ENCODE measurements at regions not wholly inside any gene's neighbourhood (a gene's known extent, or its start where the extent isn't known, plus 50 kb on each side); places are given as distances from the start of the nearest gene placed in this dataset.

DNA sequence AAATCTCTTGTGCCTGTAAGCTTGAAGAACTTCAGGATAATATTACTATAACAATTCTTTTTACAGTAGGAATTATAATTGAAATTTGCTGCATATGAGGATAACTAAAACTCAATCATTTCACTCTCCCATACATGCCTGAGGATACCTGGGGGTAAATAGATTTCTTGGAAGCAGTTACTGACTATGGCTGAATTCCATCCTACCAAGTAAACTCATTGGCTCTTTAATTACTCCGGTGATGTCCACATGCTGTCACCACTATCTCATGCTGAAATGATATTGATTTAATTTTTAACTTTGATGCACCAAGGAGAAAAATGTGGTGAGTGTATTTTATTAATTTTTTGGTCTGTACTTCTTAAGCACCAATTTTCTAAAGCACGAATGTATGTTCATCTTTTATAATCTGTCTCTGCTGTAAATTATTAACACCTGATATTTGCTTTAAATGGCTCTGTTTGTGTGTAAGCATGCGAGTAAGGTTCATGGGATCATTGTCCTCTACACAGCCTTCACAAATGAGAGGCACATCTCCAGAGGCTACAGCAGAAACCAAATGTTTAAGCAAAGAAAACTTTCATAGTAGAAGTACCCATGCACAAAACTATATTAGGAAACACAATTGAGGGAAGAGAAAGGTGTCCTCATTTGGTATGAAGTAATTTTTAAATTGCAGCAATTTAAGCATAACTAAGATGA is 164.2 kb upstream of the POU3F2 start:
- no peak for DNase-seq

DNA sequence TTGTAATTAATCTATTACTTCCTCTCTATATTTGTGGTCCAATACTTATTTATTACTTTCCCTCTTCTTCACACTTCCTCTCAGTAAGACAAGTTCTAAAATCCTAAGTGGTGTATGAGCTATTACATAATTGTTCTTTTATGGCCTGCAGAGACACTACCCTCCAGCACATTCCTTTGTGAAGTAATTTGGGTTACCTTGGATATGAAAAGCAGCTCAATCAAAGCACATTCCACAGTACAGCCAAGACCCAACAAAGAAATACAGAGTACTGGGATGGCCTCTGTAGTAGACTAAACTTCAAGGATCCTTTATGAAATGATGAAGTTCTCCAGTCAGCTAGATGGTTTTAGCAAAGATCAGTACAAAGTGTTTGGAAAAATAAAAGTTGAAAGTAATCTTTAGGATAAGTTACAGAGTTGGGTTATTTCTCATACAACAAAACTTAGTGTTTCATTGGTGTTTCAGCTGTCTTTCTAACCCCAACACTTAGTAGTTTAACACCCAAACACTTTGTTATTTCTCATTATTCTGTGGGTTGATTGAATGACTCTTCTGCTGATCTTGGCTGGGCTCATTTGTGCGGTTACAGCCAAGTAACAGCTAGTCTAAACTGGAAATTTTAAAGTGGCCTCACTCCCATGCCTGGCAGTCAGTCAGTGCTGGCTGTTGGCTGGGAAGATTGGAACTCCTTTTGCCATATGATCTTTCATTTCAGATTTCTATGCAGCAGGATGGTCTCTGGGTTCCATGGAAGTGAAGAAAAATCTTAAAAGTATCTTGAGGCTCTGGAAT is 161.5 kb upstream of the POU3F2 start:
- DNase-seq = no peak

DNA sequence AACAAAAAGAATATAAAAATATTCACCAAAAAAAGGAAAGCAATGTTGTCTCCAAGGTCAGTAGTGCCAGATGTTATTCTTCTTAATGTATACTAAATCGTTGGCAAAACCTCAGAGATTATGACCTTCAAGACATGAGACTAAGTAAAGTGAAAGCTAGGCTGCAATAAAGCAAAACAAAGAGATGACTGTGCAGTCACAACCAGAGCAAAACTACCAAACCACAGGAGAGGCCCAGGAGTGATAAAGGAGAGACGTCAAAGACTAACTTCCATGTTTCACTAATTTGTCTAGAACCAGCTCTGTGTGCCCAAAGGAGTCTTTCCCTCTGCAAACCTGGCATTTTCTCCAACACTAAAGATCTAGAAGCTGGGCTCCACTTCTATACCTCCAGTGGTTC is 155.9 kb upstream of the POU3F2 start:
- no peak for DNase-seq

DNA sequence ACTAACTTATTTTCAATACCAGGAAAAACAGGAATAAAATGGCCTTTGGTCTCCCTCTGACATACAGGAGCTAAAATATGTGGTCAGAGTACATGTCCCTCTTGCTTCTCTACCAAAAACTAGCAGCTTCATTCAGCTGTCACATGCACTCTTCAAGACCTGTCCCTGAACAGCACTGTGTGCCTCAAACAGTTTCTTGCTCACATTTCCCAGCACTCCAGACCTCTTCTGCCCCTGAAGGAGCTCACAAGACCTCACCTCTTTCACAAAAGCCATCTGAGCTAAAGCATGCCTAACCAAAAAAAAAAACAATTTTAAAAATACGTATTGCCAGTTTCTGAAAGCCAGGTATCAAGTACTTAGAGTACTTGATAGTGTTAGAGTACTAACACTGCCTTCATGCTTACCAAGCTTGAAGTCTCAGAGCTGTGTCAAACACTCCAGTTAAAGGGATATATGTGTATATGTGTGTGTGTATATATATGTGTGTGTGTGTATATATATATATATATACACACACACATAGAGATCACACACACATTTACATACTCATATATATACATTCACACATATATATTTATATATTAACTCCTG is 148.3 kb upstream of the POU3F2 start:
- no peak for DNase-seq

DNA sequence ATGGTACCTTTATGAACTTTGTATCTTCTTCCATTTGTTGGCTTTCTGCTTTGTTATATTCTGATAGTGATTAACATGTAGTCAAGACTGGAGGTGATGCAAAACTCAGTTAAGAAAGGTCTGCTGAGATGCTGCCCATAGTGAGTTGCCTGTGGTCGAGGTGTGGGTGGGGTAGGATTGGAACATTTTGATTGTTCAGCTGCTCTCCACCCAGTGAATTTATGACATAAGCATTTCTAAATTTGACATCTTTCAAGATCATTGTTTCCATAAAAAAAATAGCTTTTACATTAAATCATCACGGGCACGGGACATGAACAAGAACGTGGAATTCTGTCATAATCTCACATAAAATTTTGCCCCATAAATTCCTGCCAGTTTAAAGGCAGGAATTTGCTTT is 146.6 kb upstream of the POU3F2 start:
- DNase-seq = no peak

DNA sequence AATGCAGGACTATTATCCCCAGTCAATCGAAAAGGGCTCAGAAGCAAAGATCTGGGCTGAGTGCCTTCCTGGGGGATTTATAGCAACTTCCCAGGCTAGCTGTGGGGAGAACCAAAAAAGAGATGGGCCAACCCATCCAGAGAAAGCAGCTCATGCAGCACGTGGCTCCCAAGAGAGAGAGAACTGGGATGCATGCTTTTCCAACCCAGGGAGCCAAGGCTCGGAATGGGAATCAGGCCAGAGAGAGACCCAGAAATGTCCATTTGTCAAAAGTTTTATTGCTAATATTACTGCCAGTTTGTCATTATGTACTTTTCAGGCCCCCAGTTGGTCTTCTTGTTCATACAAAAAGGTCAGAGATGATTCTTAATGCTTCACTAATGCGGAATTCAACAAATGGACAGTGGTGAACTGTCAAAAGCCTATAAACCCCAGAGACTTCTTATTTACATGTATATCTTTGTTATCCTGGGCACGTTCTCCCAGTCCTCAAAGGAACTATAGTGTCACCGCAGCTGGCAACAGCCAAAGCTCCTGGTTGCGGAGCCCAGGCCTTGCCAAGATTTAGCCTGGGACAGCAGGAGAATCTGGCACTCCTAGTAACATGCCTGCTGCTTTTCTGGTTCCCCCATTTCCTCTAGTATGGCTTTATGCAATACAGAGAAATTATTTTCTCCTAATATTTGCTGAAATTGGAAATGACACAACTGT is 139.1 kb upstream of the POU3F2 start:
- DNase-seq = no peak

DNA sequence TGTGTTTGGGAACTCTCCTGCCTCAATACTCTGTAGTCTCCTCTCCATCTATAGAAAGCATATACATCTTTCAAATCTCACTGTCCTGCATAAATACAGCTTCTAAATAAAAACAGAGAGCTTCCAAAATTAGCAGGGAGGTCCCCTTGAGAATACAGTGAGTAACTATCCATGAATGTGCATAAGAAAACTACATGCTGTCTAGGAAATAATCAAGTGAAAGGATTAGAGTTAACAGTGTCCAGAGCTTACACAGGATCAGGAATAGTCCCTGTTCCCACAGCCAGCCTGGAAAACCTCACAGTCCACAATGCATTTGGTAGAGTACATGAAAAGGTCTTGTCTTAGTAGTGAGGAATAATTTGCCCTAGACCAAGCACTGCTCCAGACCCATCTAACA is 123.0 kb upstream of the POU3F2 start:
- DNase-seq = no peak

DNA sequence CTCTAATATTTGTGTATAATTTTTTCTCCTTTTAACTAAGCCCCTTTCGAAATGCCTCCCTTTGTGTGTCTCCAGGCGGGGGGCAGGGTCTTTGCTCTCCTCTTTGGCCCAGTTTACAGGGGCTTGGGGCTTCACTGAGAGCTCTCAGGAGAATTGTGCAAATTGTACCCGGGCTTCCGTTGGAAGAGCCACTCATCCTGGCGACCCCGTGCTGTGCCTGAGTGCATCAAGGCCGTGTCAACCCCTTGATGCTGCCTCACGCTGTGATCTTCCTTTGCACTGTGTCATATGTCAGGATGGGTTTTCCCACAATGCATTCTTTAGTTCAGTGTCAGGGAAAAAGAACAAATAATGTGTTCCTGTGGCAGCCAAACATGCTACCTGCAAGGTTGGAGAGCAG is 118.0 kb upstream of the POU3F2 start:
- DNase-seq = peak; percentile 72

DNA sequence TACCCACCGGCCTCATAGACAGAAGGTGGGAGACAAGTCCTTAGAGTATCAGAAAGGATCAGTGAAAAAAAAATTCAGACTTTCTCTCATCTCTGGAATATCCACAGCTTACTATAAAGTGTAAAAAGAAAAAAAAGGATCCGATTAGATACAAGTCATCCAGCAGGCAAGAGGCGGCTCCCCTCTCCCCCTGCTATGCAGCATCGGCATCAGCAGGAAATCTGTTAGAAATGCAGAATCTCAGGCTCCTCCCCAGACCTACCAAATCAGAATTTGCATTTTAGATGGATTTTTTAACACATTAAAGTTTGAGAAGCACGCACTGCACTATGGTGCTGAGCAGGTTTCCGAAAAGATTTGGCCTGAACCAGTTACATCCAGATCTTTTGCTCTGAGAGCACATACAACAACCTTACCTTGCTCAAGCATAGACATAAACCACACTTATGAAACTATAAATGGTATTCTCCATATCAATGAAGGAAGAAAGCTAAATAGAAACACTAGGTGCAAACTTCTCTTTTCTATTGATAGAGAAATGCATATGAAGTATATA is 117.0 kb upstream of the POU3F2 start:
- no peak for DNase-seq

DNA sequence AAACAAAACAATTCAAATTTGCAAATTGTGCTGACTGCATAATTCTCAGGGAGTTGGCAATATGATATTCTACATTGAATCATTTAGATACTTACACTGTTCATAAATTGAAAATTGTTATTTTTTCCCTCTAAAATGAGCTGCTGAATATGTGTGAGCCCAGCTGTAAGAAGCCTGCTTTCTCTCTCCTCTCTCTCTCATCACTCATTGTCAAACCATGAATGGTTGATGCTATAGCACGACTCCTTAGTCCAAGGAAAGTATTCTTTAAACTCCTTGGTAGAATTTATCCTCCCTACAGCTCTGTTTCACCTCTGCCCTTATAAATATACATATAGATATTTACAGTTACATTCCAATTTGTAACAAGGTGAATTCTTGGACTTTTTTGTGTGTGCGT is 116.4 kb upstream of the POU3F2 start:
- no peak for DNase-seq

DNA sequence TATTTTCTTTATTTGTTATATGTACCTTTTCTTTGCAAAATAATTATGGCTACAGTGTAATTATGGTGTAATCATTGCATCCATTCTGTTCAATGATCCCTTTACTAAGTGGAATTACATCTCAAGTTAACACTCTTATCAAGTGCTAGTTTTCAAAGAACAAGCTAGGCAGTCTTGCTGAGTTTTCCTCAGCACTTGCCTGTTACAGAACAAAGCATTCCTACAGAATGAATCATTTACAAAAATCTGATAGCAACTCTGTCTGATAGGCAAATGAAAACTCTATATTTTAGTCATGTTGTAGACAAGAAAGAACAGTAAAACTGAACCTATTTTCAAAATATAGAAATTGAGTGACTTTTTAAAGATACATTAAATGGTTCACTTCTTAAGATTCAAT is 109.8 kb upstream of the POU3F2 start:
- no peak for DNase-seq

DNA sequence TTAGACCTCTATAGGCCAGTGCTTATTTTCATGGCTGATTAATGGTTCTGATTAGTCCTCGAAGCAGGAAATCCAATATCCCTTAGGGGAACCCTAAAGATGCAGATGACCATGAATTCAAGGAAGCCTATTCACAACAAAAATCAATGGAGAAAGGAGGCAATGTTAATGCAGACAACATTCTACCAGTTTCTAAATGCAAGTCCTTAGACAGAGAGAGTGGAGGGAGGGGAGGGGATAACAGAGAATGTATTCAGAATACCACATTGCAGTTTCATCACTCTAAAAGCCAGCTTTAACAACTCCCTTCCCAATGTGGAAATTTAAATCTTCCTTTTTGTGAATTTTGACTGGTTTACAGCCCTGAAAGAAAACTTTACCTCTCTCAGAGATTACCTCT is 87.1 kb upstream of the POU3F2 start:
- DNase-seq = no peak

DNA sequence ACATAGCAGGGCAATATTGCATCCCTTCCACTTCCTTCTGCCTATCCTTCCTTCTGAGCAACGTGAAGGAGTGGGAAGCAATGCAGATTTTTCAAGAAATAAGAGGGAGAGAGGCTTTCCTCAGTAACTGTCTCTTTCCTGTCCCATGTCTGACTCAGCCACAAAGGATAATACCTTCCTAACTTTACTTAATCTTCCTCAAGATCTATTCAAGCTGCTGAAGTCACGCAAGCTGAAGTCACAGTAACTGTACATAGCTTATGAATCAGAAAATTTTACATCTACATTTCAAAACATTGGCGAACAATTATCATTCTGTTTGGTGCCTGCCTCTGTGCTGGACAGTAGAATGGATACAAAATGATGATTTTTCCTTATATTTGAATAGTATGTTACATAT is 86.4 kb upstream of the POU3F2 start:
- DNase-seq = no peak

DNA sequence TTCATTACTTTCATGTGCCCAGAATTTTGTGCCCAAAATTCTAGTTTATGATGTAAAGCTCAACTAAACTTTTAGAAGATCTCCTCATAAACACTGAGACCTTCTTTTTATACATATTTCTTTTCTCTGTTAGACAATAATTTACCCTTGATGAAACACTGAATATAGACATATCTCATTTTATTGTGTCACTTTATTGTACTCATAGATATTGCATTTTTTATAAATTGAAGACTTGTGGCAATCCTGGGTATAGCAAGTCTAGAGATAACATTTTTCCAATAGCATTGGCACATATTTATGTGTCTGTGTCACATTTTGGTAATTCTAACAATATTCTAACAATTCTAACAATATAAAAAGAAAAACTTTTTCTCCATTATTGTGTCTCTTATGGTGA is 74.9 kb upstream of the POU3F2 start:
- DNase-seq = no peak

DNA sequence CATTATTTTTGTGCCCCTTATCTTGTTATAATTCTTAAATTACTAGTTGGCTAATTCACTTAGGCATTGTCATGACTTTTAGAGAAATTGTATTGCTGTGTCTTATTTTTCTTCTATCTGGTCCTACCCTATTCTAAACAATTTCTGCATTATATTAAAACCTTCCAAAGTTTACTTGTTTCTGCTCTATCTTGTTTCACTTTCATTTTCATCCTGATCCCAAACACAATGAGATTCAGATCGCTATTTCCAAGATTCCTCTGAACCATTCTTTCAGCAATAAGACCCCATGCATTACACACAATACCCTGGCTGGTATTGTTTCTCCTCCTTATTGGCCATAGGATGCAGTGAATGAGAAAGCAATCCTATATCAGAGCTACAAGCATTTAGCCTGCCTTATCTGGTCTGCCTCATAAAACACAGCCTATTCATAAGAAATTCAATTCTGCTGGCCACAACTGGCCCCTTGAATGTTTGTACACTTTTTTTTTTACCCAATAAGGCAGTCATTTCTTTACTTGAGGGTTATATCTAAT is 69.9 kb upstream of the POU3F2 start:
- no peak for DNase-seq

DNA sequence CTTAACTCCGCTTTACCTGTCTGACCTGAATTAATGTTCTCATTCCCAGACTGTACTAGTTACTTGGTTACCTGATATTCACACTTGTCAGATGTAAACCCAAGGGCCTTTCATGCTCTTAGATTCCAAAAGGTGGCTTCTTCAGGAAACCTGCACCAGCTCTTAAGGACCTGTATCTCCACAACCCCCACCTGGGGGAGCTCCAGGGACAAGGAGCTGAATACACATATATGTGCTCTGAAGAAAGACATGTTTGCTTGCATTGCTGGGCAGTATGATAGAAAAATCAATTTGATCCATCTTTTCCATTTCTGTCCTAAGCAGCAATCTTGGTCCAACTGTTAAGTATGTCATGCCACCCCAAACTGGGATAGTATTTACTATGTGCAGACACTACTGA is 64.8 kb upstream of the POU3F2 start:
- no peak for DNase-seq

DNA sequence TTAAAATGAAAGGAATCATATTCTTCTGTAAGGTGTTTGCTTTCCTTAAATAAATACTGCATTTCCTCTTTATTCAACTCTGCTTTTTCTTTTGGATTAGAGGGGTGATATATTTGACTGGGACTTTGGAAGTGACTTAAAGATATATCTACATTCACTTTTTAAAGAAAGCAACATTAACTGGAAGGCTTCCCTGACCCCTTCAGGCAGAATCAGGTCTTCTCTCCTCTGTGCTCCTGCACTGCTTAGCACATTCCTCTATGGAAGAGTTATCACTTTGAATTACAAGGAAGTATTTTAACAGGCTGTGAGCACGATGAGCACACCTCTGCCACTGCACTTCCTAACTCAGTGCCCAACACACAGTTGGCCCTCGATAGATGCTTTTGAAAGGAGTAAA is 59.2 kb upstream of the POU3F2 start:
- DNase-seq = no peak

DNA sequence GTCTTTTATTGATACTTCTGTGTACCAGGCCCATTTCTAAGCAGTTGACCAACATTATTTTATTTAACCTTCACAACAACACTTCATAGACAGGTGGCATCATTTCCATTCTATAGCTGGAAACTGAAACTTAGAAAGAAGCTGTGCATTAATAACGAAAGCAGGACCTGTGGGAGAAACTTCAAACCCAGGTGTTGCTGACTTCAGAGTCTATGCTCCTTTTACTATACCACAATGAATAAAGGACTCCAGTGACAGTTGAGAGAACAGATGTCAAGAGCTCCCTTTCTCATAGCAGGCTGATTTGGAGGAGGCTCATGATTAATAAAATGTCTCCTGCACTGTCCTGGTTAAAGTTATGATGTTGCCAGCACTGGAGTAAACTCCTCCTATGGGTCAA is 56.6 kb upstream of the POU3F2 start:
- DNase-seq = no peak

DNA sequence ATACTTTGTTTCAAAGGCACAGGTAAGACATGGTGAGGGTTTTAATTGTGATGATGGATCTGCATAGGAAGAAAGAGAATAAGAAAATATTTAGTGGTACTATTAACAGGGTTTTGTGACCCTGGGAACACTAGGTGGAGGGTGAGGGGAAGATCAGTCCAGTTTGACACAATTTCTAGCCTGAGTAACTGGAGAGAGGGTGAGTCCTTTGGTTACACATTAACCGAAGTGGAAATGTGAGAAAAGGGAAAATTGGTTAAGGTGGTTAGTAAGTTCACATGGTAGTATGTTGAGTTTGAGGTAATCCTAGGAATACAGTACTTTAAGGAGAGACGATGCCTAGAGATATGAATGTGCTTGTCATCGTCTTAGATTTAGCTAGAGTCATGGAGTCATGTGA is 54.8 kb upstream of the POU3F2 start:
- no peak for DNase-seq

DNA sequence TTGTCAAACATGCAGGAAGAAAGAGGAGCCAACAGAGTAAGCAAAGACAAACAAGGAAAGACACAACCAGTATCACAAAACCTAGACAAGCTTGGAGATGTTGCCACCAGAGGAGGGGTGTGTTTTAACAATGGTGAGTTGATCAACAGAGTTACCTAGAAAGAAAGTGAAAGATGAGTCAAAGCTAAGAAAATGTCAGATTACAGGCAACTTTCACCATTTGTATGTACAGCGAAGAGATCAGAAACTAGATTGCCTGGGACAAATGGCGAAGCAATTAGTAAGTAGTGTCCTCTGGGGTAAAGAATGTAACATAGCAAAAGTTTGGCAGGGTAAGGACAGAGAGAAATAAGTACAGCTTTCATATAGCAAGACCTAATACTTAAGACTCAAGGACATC is 51.6 kb upstream of the POU3F2 start:
- DNase-seq = no peak

DNA sequence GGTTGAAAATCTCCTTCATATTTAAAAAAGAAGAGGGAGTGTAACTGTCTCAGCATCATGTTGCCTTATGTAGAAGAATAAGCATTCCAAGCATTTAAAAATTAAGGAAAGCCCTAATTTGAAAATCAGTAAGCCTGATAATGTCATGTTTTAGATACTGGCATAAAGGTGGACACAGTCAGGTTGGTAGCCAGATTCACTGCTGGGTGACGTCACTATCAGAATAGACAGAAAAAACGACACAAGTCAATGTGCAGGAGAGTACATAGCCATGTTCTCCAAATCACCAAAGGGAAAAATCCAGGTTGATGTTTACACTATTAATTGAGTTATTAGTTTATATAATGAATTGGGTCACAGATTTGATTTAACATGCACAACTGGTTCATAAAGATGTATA is 50.8 kb upstream of the POU3F2 start:
- no peak for DNase-seq
